ENCODE measurements at regions not wholly inside any gene's neighbourhood (a gene's known extent, or its start where the extent isn't known, plus 50 kb on each side); places are given as distances from the start of the nearest gene placed in this dataset.

GRCh38 chr11:69348414-69349235 lies 54.7 kb downstream of the MYEOV start:
- TF ChIP-seq CTCF (IDR thresholded peaks at IDR 0.05; ENCODE audit: low read depth, low read length): no peak
- no peak overlapping the region for H3K4me3 ChIP-seq (ENCODE audit: low read depth, low read length)
- in situ Hi-C loops (cut with HindIII; ENCODE audit: low sequenced_read_pairs): no loop called here
- DNase-seq (ENCODE audit: low read depth, low spot score): no peak

DNA sequence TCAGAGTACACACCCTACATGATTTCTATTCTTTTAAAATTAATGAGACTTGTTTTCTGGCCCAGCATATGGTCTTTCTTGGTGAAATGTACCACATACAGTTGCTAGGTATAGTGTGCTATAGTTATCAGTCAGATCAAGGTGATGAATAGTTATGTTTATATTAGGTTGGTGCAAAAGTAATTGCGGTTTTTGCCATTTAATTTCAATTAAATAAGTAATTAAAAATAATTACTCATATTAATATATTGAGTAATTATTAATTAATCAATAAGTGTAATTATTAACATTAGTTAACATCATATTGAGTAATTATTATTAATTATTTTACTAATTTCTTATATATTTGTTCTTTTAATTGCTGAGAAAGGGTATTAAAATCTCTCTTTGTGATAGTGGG lies 56.1 kb downstream of the MYEOV start:
- no peak overlapping the region for H3K4me3 ChIP-seq (ENCODE audit: low read depth, low read length)

GRCh38 chr11:69350596-69350995 lies 56.6 kb downstream of the MYEOV start:
- no peak for DNase-seq (ENCODE audit: low read depth, low spot score)
- TF ChIP-seq CTCF (IDR thresholded peaks at IDR 0.05; ENCODE audit: low read depth, low read length): no peak
- in situ Hi-C loops (cut with HindIII; ENCODE audit: low sequenced_read_pairs): no loop called here
- H3K4me3 ChIP-seq (ENCODE audit: low read depth, low read length): no peak overlapping the region

More for the DNA sequence above, 56.1 kb downstream of the MYEOV start:
- in situ Hi-C loops (cut with HindIII; ENCODE audit: low sequenced_read_pairs): no loop called here
- no peak for TF ChIP-seq CTCF (IDR thresholded peaks at IDR 0.05; ENCODE audit: low read depth, low read length)
- no peak for DNase-seq (ENCODE audit: low read depth, low spot score)

GRCh38 chr11:69351460-69351859 lies 57.5 kb downstream of the MYEOV start:
- in situ Hi-C loops (cut with HindIII; ENCODE audit: low sequenced_read_pairs): no loop called here
- peak; percentile 79 for DNase-seq (ENCODE audit: low read depth, low spot score)
- no peak overlapping the region for H3K4me3 ChIP-seq (ENCODE audit: low read depth, low read length)
- no peak for TF ChIP-seq CTCF (IDR thresholded peaks at IDR 0.05; ENCODE audit: low read depth, low read length)

DNA sequence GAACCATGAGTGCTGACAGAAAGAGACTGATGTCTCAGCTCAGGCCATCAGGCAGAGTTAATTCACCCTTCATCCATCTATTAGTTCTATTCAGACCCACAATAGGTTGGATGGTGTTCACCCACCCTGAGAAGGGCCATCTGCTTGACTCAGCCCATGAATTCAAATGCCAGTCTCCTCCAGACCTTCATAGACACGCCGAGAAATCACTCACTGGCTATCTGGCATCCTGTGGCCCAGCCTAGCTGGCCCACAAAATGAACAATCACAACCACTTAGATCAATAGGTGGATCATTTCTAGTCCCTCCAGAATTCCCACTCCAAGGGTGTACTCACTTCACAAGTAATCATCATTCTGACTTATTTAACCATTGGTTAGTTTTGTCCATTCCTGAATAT lies 58.2 kb downstream of the MYEOV start:
- H3K4me3 ChIP-seq (ENCODE audit: low read depth, low read length): no peak overlapping the region
- in situ Hi-C loops (cut with HindIII; ENCODE audit: low sequenced_read_pairs): no loop called here
- TF ChIP-seq CTCF (IDR thresholded peaks at IDR 0.05; ENCODE audit: low read depth, low read length): no peak
- no peak for DNase-seq (ENCODE audit: low read depth, low spot score)

GRCh38 chr11:69352715-69353319 lies 58.9 kb downstream of the MYEOV start:
- peak; percentile 90 for DNase-seq (ENCODE audit: low read depth, low spot score)
- H3K4me3 ChIP-seq (ENCODE audit: low read depth, low read length): no peak overlapping the region
- TF ChIP-seq CTCF (IDR thresholded peaks at IDR 0.05; ENCODE audit: low read depth, low read length): no peak
- in situ Hi-C loops (cut with HindIII; ENCODE audit: low sequenced_read_pairs): no loop called here

Data from astrocyte of the spinal cord (primary cell).